Bronchial epithelial cell (primary cell): ENCODE measurements at regions not wholly inside any gene's neighbourhood (a gene's known extent, or its start where the extent isn't known, plus 50 kb on each side); places are given as distances from the start of the nearest gene placed in this dataset.

Source experiments
- DNase-seq: peaks from one replicate; pipeline ENCODE4 v3.0.0-alpha.2; 2010; ENCODE audit warnings: low read depth
- FAIRE-seq: peaks from 2 replicates; lab custom pipeline; 2011; peaks lifted over from hg19 to GRCh38; lab: Jason Lieb, UNC
- H3K27me3 ChIP-seq: 2 replicates; pipeline ENCODE4 v1.5.1; 2011; ENCODE audit warnings: low read length; ENCODE audit not compliant: control insufficient read depth, insufficient read depth
- H3K36me3 ChIP-seq: 2 replicates; pipeline ENCODE4 v1.5.1; 2011; ENCODE audit warnings: low read length; ENCODE audit not compliant: control insufficient read depth, insufficient read depth
- H3K4me3 ChIP-seq: 2 replicates; pipeline ENCODE4 v1.5.1; 2011; ENCODE audit warnings: mild to moderate bottlenecking, low read depth, low read length, control low read depth
- CTCF ChIP-seq: IDR thresholded peaks from 2 replicates; pipeline ENCODE4 v1.5.1; 2011; ENCODE audit warnings: mild to moderate bottlenecking, moderate library complexity, low read length, control low read depth, inconsistent platforms; ENCODE audit not compliant: insufficient read depth, severe bottlenecking

- H3K36me3 ChIP-seq: no peaks in the 10 kb centered on the region
- TF ChIP-seq CTCF: no peak
- FAIRE-seq: no peak
- no peak for DNase-seq
- no peaks in the 10 kb centered on the region for H3K27me3 ChIP-seq
- no peak overlapping the region for H3K4me3 ChIP-seq
Observed at GRCh38 chr3:153762411-153763235, 358.6 kb upstream of the ARHGEF26 start.

GRCh38 chr3:153767601-153768560, 353.3 kb upstream of the ARHGEF26 start:
- DNase-seq (no peak), FAIRE-seq (peak; percentile 79)
- Histone ChIP-seq H3K36me3 (no peaks in the 10 kb centered on the region), H3K4me3 (no peak overlapping the region), H3K27me3 (no peaks in the 10 kb centered on the region)
- TF ChIP-seq CTCF: no peak

GRCh38 chr3:153768561-153769469, 352.4 kb upstream of the ARHGEF26 start:
- DNase-seq: peak; percentile 56

GRCh38 chr3:153783106-153783505, 338.1 kb upstream of the ARHGEF26 start:
- Histone ChIP-seq H3K27me3 (no peaks in the 10 kb centered on the region), H3K36me3 (no peaks in the 10 kb centered on the region), H3K4me3 (no peak overlapping the region)
- TF ChIP-seq CTCF: no peak
- DNase-seq: no peak
- FAIRE-seq: no peak

More at GRCh38 chr3:153768561-153769469, 352.4 kb upstream of the ARHGEF26 start:
- Histone ChIP-seq H3K4me3 (no peak overlapping the region), H3K36me3 (no peaks in the 10 kb centered on the region), H3K27me3 (no peaks in the 10 kb centered on the region)
- peak; percentile 92 for FAIRE-seq
- peak; percentile 89 for TF ChIP-seq CTCF

DNA sequence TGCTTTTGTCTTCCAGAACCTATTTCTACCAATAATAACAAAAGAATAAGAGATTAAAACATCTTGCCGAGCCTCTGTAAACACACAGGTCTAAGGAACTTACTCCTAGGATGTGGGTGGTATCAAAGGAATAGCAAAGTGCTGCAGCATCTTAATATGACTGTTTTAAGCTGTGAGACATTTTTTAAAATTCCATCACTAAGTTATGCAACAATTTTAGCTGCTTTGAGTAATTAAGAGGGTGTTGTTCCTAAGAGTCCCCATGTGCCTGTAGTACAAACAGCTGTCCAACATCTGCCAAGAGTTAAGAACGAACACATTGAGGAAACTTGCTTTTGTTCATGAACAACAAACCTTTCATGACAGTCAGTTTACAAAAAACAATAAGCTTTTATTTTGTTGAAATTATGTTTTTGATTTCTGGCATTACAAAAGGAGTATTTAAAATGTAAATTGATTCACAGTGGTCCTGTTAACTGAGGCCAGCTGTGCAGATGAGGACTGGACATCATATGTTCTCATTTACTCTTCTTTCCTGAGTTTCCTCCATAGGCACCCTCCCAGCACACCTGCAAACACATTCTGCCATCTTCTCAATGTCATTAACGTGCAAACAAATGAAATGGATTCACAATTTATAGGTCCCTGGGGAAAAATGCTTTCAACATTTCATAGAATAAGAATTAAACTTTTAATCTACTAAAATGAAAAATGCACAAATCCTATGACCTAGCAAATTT, 337.3 kb upstream of the ARHGEF26 start:
- Histone ChIP-seq H3K36me3 (no peaks in the 10 kb centered on the region), H3K4me3 (no peak overlapping the region), H3K27me3 (no peaks in the 10 kb centered on the region)
- FAIRE-seq (no peak), DNase-seq (no peak)
- no peak for TF ChIP-seq CTCF
